ENCODE measurements at regions not wholly inside any gene's neighbourhood (a gene's known extent, or its start where the extent isn't known, plus 50 kb on each side); places are given as distances from the start of the nearest gene placed in this dataset.

DNA sequence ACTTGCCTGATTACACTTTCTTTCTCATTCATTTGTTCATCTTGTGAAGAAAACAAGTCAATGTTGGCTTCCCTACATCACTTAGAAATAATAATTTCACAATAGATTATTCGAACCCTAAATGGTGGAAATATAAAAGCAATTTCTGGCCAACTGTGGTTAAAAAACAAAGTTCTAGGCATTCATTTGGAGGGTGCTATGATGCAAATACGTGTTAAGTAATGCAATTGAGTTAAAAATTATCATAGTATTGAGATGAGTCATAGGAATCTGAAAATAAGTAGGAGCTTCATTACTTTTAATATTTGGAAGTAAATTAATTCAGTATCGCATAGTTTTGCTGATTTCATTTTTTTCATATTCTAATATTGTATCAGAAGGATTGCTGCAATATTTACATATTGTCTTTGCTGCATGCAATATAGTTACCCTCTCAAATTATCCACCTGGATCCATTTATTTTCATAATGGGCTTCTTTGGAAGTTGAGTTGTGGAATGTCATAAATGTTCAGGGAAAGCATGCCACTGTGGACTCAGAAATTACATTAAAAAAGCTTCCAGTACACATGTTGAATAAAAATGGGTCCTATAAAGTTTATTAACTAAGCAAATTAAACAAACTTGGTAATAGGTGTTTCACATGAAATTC is 647.7 kb upstream of the WWC1 start:
- no peak for DNase-seq (ENCODE audit: low spot score)

- no peak for DNase-seq (ENCODE audit: low spot score)
Measured at GRCh38 chr5:167644619-167645018, 646.8 kb upstream of the WWC1 start.

GRCh38 chr5:167649471-167649870 is 642.0 kb upstream of the WWC1 start:
- no peak for DNase-seq (ENCODE audit: low spot score)

DNA sequence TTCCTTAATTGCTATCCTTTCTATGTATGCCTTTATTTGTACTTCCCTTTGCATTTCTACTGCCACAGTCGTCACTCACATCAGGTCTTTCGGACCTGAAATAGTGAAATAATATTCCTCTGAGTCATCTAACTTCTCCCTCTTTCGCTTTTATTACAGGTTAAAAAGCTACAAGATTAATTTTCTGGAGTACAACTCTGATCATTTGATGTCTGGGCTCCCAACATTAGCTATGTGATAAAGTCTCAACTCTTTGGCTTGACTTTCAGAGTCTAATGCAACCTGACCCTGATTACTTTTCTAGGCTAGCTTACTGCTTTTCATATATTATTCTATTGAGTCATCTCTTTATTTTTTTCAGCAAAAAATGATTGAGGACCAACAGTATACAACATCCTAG is 638.8 kb upstream of the WWC1 start:
- no peak for DNase-seq (ENCODE audit: low spot score)

DNA sequence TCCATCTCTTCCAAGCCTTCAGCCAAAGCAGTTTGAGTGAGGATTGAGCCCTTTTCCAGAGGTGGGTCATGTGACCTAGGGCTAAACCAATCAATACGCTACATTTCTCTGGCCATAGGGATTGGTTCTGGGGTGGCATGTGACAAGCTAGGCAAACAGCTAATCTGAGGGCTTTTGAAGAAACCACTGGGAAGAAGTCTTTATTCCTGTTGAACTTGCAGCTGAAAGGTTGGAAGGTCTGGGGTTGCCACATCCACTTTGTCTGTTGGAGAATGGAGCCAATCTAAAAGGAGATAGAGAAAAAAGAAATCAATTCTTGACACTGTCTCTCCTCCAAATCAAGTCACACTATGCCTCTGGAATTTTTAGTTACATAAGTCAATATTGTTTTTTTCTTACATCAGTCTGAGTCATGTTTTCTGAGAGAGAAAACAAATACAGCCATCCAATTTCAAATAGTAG is 637.8 kb upstream of the WWC1 start:
- no peak for DNase-seq (ENCODE audit: low spot score)

- no peak for DNase-seq (ENCODE audit: low spot score)
Measured at GRCh38 chr5:167657016-167657415, 634.4 kb upstream of the WWC1 start.

DNA sequence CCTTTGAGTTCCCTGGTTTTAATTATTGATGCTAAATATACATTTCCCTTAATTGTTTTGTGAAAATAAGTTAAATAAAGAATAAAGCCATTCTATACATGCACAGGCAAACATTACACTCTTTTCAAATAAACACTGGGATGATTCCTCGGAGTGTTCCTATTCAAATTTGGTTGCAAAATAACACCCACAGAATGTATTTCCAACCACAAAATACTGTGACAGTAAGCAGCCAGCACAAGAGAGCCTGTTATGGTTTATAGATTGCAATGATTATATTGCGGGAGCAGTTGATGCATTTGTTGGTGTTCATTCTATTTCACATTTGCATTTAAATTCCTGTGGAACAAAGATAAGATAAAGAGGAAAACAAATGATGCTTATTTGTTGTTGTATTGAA is 632.6 kb upstream of the WWC1 start:
- DNase-seq (ENCODE audit: low spot score): no peak

GRCh38 chr5:167661605-167662004 is 629.8 kb upstream of the WWC1 start:
- no peak for DNase-seq (ENCODE audit: low spot score)

- no peak for DNase-seq (ENCODE audit: low spot score)
Measured at GRCh38 chr5:167664222-167664804, 627.1 kb upstream of the WWC1 start.

- no peak for DNase-seq (ENCODE audit: low spot score)
Measured at GRCh38 chr5:167665841-167666375, 625.5 kb upstream of the WWC1 start.

DNA sequence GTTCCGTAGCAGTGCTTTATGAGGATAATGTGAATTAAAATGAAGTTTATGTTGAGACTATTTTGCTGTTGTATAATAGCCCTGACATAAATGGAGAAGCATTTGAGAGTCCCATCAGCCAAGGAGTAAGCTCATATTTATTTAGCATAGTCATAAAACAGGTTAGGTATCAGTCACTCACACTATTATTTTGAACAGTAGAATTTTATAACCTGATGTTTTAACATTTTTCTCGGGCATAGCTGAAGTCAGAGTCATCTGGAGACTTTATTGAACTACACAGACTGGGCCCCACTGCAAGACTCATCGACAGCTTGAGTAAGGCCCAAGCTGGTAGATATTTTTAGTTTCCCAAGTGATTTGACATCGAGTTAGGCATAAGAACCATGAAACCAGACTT is 620.3 kb upstream of the WWC1 start:
- DNase-seq (ENCODE audit: low spot score): no peak

GRCh38 chr5:167673942-167674341 is 617.5 kb upstream of the WWC1 start:
- DNase-seq (ENCODE audit: low spot score): no peak

DNA sequence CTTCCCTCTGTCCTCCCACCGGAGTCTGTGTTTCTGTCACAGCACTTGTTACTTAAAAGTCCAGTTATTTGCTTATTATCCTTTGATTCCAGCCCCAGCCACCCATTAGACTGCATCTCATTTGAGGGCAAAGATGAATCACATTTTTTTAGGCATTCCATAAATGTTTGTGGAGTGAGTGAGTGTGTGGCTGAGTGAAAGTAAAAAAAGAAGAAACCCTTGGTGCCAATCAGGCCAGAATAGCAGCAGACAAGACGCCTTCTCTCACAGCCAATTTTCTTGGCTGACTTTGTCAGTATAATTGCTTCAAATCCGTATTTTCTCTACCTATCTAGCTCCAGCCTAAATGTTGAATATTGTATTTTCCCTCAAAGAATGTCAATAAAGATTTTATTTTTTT is 613.0 kb upstream of the WWC1 start:
- DNase-seq (ENCODE audit: low spot score): no peak

DNA sequence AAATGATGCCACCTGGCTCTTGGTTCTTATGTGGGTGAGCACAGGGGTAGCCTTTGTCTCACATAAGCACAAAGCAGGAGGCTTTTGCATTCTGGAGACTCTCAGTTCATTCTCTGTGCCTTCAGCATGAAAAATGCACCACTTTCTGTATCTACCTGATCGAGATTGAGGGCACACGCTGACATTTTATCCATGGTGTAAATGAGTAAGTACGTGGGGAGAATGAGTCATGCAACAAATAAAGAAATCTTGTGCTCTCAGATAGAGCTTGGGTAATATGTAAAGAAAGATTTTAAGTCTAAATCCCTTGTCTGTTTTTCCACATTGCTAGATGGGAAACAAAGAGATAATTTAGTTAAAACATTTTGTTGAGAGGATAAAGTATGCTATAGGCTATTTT is 607.2 kb upstream of the WWC1 start:
- no peak for DNase-seq (ENCODE audit: low spot score)

GRCh38 chr5:167688341-167689130 is 602.9 kb upstream of the WWC1 start:
- no peak for DNase-seq (ENCODE audit: low spot score)

GRCh38 chr5:167694325-167695147 is 596.9 kb upstream of the WWC1 start:
- no peak for DNase-seq (ENCODE audit: low spot score)

DNA sequence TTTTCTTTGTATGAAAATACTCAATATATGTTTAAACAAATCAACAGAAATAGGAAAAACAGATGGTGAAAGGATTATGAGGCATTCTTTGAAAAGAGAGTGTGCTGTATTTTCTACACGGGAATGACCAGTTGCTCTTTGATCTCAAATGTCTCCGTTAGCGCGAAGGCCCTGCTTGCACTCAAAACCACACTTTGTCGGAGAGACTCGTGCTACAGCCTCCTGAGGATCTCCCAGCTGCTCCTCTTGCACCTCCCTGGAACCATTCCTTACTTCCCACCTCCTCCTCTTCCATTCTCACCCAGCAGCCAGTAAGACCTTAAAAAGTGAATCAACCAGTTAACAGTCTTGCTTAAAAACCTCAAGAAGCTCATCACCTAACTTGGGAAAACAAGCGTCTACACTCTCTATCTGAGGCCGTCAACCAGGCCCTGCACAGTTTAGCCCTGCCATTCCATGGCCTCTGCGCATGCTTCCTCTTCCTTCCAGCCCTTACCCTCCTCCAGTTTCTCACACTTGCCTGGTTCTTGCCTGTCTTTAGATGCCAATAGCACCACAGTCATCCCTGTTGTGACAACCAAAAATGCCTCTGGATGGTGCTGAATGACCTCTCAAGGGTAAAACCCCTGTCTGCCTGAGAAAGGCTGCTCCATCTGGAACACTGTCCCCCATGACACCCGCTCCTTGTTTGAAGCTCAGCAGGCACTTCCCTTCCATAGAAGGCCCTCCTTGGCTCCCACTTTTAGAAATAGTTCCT is 594.7 kb upstream of the WWC1 start:
- no peak for DNase-seq (ENCODE audit: low spot score)

- DNase-seq (ENCODE audit: low spot score): peak; percentile 97
Measured at GRCh38 chr5:167699432-167699831, 592.0 kb upstream of the WWC1 start.

GRCh38 chr5:167701051-167701450 is 590.4 kb upstream of the WWC1 start:
- DNase-seq (ENCODE audit: low spot score): no peak

- DNase-seq (ENCODE audit: low spot score): no peak
Measured at GRCh38 chr5:167702014-167702413, 589.4 kb upstream of the WWC1 start.

DNA sequence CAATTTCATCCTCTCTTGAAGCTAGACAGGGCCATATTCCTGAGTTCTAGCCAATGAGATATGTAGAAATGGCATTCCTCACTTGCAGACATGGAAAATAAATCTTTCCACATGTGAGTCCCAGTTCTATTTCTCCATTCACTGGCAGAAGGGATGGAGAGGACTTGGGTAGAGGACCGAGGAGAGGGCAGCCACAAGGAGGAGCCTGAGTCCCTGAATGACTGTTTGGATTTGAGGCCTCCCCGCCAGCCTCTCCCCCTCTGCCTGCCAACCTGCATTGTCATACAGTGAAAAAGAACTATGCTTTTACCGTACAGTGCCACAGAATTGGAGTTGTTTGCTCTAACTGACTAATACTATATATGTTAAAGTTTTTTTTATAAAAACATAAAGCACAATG is 583.0 kb upstream of the WWC1 start:
- DNase-seq (ENCODE audit: low spot score): no peak
